ENCODE measurements at regions not wholly inside any gene's neighbourhood (a gene's known extent, or its start where the extent isn't known, plus 50 kb on each side); places are given as distances from the start of the nearest gene placed in this dataset.

- TF ChIP-seq CTCF (IDR thresholded peaks at IDR 0.05; ENCODE audit: poor library complexity) (no peak), EZH2 (IDR thresholded peaks at IDR 0.05; ENCODE audit: borderline replicate concordance) (no peak)
Observed at GRCh38 chr11:95498722-95499425, 267.9 kb upstream of the SESN3 start.
